HG03378 (cell line): ENCODE measurements at regions not wholly inside any gene's neighbourhood (a gene's known extent, or its start where the extent isn't known, plus 50 kb on each side); places are given as distances from the start of the nearest gene placed in this dataset.
"Not testable (repeated sequence)": the region's sequence is repeated elsewhere in the genome, so short reads cannot be mapped to it uniquely, and the experiment has no call there.

Source experiments
- ATAC-seq: cut with Tn5 transposase; IDR thresholded peaks from one replicate; pipeline ENCODE4 v1.9.1; 2021; ENCODE audit warnings: mild to moderate bottlenecking, moderate library complexity; ENCODE audit not compliant: unreplicated experiment

GRCh38 chrX:63285375-63285774, 65.8 kb downstream of the SPIN4 start:
- ATAC-seq: no peak

DNA sequence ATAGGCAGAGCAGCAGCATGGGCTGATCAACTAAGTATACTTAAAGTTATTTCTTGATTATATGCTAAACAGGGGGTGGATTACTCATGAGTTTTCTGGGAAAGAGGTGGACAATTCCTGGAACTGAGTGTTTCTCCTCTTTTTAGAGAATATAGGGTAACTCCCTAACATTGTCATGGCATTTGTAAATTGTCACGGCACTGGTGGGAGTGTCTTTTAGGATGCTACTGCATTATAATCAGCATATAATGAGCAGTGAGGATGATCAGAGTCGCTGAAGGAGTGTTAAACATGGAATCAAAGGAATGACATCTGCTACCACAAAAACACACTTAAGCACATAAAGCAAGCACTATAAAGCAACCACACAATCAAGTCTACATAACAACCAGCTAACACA, 66.5 kb downstream of the SPIN4 start:
- no peak for ATAC-seq

DNA sequence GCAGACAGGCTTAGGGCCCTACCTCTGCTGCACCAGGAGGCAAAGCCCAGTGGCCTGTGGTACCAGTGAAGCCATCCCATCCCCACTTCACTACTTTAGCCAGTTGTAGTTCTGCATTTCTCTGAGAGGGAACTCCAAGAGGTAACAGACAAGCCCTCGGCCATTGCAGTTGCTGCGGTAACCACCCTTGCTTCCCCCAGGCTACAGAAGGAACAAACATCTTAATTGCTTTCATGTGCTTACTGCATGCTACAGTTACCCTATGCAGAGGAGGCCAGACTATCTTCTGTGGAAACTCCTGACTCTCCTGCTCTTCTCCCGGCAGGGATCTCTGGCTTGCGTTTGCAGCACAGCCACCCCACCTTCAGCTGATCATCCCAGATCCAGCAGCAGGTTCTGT, 67.8 kb downstream of the SPIN4 start:
- no peak for ATAC-seq

DNA sequence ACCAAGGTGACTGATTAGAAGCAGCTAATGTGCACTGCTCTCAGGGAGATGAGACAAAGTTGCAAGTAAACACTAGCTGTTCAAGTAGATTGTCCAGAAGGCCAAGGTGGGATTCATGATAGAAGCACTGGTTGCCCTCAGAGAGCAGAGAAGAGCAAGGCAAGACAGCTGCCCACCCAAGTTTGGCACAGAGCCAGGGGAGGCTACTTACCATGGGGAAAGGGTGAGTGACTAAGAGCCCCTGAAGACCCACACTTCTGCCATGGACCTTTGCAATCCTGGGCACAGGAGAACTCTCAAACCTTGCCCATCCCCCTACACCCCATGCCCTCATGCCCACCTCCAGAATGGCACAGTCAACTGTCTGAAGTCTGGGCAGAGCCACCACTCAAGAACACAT, 68.3 kb downstream of the SPIN4 start:
- ATAC-seq: no peak

DNA sequence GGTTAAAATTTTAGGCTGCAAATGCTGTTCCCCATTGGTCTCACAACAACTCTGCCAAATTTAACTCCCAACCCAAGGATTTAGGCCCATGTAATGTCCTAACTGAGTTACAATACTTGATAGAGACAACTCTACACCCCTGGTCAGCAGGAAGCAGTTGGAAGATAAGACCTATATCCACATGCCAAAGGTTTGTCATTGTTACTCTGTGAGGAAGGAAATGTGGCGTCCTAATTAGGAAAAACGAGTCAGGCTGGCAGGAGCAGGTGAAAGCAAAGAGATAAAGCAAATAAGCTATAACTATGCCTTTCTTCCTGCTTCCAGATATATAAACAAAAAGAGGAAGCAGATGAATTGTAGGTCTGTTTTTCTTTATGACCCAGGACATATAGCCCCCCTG, 69.1 kb downstream of the SPIN4 start:
- ATAC-seq: no peak

GRCh38 chrX:63281465-63281864, 69.7 kb downstream of the SPIN4 start:
- ATAC-seq: no peak

- ATAC-seq: not testable (repeated sequence)
Measured at GRCh38 chrX:63277394-63277793, 73.7 kb downstream of the SPIN4 start.

DNA sequence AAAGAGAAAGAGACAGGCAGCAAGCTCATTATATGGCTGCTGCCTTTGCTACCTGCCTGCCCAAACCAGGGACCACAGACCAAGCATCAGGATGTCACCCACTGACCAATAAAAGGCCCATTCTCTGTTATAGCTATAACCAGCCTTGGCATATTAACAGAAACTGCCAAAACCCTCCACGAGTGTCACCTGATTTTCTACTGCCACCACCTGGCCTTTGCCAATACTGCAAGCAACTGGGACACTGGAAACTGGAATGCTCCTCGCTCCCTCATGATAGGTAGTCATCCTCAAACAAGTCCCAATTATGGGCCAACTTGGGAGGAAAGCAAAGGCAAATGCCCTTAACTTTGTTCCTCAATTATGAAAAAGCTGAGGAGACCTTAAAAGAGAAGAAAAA, 76.0 kb downstream of the SPIN4 start:
- peak; percentile 71 for ATAC-seq

DNA sequence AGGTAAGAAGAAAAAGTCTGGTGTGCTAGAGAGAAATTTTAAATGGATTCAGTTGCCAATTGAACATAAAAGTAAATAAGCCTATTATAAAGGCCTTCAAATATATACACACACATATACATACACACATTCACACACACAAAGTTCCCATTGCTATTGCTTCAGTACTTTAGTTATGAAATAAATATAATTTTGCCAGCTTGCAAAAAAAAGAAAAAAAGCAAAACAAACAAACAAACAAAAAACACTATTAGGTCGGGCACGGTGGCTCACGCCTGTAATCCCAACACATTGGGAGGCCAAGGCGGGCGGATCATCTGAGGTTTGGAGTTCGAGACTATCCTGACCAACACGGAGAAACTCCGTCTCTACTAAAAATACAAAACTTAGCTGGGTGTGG, 80.3 kb downstream of the SPIN4 start:
- no peak for ATAC-seq

DNA sequence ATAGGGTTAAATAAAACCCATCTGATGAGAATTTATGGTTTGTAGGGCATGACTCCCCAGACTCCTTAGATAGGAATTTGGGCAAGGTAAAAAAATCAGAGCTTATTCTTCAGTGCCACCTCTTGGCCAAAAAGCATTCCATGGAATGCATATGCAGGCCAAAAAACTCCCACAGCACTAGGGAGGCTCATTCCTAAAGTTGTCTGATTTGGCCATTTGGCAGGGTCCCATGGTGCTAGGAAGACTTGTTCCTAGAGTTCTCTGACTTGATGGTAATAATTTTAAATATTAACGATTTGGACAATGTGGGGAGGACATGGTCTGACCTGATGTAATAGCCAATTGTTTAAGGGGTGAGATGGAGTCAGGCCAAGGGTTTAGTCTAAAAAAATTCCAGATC, 93.0 kb downstream of the SPIN4 start:
- no peak for ATAC-seq

DNA sequence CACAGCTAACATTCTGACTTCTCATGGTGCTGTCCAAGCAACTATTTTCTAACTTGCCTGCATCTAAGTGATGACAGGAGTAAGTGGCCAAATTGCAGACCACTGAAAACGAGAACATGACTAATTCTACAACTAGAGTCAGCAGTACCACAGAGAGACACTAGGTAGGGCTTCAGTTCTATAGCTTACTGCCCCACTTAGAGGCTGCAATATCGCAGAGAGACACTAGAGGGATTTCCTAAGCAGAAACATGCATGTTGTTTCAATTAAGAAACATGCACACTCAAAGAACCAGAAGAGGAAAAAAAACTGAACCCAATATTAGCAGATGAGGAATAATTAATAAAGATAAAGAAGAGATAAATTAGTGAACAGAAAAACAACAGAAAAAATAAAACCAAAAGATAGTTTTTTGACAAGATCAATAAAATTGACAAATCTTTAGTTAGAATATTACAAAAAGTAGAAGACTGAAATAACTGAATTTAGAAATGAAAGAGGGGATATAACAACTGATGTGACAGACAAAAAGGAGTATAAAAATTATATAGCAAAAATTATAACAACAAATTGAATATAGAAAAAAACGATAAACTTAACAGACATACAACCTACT, 100.8 kb downstream of the SPIN4 start:
- ATAC-seq: peak; percentile 100

- not testable (repeated sequence) for ATAC-seq
Measured at GRCh38 chrX:63242689-63243088, 108.4 kb downstream of the SPIN4 start.

DNA sequence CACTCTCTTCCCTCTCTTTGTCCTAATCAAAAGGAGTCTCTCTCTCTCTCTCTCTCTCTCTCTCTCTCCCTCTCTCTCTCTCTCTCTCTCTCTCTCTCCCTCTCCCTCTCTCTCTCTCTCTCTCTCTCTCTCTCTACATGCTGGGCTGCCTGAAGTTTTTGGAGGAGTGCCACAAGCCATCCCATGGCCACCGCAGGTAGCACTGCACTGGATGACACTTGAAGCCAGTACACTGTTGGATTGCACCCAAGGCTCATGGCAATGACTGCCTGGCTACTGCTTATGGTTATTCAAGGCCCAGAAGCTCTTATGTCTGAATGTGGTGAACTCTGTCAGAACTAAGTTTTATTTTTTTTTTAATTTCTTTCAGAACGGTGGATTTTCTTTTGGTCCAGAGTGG, 115.2 kb downstream of the SPIN4 start:
- ATAC-seq: not testable (repeated sequence)

DNA sequence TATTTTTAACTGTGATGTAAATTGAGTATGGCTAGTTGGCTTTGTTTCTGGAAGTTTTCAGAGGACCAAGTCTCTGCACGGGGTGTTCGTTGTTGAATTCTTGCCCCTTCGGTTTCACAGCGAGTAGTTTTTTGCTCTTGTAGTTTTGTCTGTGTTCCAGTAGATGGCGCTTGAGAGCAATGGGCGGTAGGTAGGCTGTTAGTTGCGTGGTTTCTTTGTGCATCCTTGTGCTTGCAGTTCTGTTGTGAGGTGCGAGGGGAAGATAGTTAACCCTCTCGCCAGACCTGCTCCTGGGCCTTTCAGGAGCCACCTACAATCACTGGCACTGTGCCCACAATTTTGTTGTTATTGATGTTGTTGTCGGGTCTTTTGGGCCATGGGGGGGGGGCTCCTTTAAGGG, 118.1 kb downstream of the SPIN4 start:
- not testable (repeated sequence) for ATAC-seq

- ATAC-seq: not testable (repeated sequence)
Measured at GRCh38 chrX:63218202-63218601, 132.9 kb downstream of the SPIN4 start.

- ATAC-seq: not testable (repeated sequence)
Measured at GRCh38 chrX:63217549-63217948, 133.6 kb downstream of the SPIN4 start.

DNA sequence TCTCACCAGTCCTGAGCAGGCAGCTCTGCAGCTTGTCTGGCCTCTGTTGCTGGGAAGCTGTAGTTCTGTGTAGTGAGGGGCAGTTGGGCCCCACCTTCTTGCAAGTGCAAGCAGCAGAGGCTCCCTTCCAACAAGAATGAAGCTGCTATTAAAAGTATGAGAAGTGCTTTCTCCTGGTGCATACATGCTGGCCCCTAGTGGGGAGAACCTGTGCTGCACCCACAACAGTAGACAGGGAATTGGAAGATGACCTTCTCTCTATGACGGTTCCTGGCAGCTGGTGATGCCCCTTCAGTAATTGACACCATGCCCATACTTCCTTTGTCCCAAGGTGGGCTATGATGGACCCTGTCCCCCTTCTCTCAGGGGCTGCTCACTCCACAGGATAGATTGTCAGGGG, 141.5 kb downstream of the SPIN4 start:
- ATAC-seq: peak; percentile 54

- peak; percentile 69 for ATAC-seq
Measured at GRCh38 chrX:63209128-63209527, 142.0 kb downstream of the SPIN4 start.

DNA sequence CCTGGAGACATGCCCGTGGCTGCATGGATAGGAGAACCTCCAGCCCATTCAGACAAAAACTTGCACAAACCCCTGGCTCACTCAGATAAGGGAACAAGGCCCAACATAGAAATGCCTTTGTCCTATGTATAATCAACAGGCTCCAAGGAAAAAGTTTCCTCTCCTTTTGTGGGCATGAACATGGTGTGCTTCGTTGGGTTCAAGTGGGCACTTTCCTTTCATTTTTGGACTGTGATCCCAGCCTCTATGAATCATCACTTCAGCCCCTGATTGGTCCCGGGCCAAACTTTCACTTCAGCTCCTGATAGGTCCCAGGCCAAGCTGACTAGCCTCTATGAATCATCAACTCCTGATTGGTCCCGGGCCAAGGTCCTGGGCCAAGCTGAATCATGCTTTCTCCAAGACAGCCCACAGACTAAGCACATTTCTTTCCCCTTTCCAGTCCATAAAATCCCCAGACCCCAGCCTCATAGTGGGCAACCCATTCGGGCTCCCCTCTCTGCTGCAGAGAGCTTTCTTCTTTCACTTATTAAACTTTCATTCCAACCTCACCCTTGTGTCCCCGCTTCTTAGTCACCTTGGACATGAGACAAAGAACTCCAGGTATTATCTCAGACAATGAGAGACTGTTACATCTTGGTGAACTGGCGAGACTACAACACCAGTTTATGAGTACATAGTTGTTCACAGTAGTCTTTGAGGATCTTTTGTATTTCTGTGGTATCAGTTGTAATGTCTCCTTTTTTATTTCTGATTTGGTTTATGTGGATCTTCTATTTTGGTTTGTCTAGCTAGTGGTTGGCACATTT, 146.7 kb downstream of the SPIN4 start:
- not testable (repeated sequence) for ATAC-seq

GRCh38 chrX:63201987-63202386, 149.1 kb downstream of the SPIN4 start:
- not testable (repeated sequence) for ATAC-seq

DNA sequence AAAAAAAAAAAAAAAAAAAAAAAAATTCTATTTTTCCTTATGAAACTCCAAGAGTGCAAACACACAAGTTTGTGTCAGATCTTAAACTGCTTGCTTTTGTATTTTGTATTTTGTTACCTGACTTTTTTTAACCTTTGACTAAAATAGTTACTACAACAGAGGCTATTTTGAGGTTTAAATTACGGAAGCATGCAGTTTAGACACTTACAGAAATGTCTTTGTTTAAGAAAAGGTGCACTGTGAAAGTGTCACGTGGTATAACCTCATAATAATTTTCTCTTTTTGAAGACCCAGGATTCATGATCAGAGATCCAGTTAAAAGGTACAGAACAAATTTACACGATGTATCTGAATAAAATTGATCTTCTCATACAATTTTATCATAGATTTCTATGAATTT, 152.4 kb downstream of the SPIN4 start:
- ATAC-seq: not testable (repeated sequence)

DNA sequence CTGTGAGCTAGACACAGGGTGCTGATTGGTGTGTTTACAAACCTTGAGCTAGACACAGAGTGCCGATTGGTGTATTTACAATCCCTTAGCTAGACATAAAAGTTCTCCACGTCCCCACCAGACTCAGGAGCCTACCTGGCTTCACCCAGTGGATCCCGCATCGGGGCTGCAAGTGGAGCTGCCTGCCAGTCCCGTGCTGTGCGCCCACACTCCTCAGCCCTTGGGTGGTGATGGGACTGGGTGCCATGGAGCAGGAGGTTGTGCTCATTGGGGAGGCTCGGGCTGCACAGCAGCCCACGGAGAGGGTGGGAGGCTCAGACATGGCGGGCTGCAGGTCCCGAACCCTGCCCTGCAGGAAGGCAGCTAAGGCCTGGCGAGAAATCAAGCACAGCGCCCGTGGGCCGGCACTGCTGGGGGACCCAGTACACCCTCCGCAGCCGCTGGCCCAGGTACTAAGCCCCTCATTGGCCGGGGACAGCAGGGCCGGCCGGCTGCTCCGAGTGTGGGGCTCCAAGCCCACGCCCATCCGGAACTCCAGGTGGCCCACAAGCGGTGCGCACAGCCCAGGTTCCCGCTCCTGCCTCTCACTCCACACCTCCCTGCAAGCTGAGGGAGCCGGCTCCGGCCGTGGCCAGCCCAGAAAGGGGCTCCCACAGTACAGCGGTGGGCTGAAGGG, 158.6 kb downstream of the SPIN4 start:
- ATAC-seq: not testable (repeated sequence)
